GM18505 (cell line): ENCODE measurements at regions not wholly inside any gene's neighbourhood (a gene's known extent, or its start where the extent isn't known, plus 50 kb on each side); places are given as distances from the start of the nearest gene placed in this dataset.

Experiments
- ATAC-seq: cut with Tn5 transposase; IDR thresholded peaks from one replicate; pipeline ENCODE4 v1.9.1; 2021; ENCODE audit not compliant: unreplicated experiment
- POLR2A ChIP-seq: IDR thresholded peaks from 4 replicates; pipeline ENCODE4 v1.6.1; 2011; ENCODE audit warnings: borderline replicate concordance; ENCODE audit not compliant: insufficient read depth, insufficient read length; ENCODE audit errors: extremely low read depth

GRCh38 chr1:221408117-221408803 lies 333.6 kb downstream of the DUSP10 start:
- no peak for ATAC-seq
- no peak for TF ChIP-seq POLR2A

GRCh38 chr1:221411283-221411682 lies 330.6 kb downstream of the DUSP10 start:
- TF ChIP-seq POLR2A, result no peak
- ATAC-seq, result no peak

- TF ChIP-seq POLR2A, result no peak
- ATAC-seq, result no peak
Measured at GRCh38 chr1:221414772-221415539, 326.9 kb downstream of the DUSP10 start.

- no peak for TF ChIP-seq POLR2A
- no peak for ATAC-seq
Measured at GRCh38 chr1:221415651-221416050, 326.2 kb downstream of the DUSP10 start.

- ATAC-seq, result no peak
- TF ChIP-seq POLR2A, result no peak
Measured at GRCh38 chr1:221416142-221416541, 325.7 kb downstream of the DUSP10 start.

- TF ChIP-seq POLR2A, result no peak
- no peak for ATAC-seq
Measured at GRCh38 chr1:221416723-221417122, 325.2 kb downstream of the DUSP10 start.

GRCh38 chr1:221418346-221418745 lies 323.5 kb downstream of the DUSP10 start:
- no peak for ATAC-seq
- no peak for TF ChIP-seq POLR2A

- TF ChIP-seq POLR2A, result no peak
- no peak for ATAC-seq
Measured at GRCh38 chr1:221419513-221420095, 322.3 kb downstream of the DUSP10 start.

GRCh38 chr1:221429264-221429663 lies 312.6 kb downstream of the DUSP10 start:
- ATAC-seq, result no peak
- no peak for TF ChIP-seq POLR2A

- TF ChIP-seq POLR2A, result no peak
- ATAC-seq, result no peak
Measured at GRCh38 chr1:221430152-221430960, 311.5 kb downstream of the DUSP10 start.

- ATAC-seq, result no peak
- TF ChIP-seq POLR2A, result no peak
Measured at GRCh38 chr1:221431068-221431651, 310.7 kb downstream of the DUSP10 start.

GRCh38 chr1:221431961-221432360 lies 309.9 kb downstream of the DUSP10 start:
- TF ChIP-seq POLR2A, result no peak
- ATAC-seq, result no peak

- ATAC-seq, result no peak
- no peak for TF ChIP-seq POLR2A
Measured at GRCh38 chr1:221435504-221435904, 306.4 kb downstream of the DUSP10 start.
